GM18861 (cell line): ENCODE measurements at regions not wholly inside any gene's neighbourhood (a gene's known extent, or its start where the extent isn't known, plus 50 kb on each side); places are given as distances from the start of the nearest gene placed in this dataset.

Source experiments
- ATAC-seq: cut with Tn5 transposase; IDR thresholded peaks from one replicate; pipeline ENCODE4 v1.9.1; 2021; ENCODE audit not compliant: unreplicated experiment

- no peak for ATAC-seq
Observed at GRCh38 chr6:129778793-129779192, 68.8 kb upstream of the ARHGAP18 start.

GRCh38 chr6:129777371-129777770 is 67.4 kb upstream of the ARHGAP18 start:
- ATAC-seq = no peak

GRCh38 chr6:129776542-129777330 is 66.8 kb upstream of the ARHGAP18 start:
- ATAC-seq = no peak

GRCh38 chr6:129774697-129775447 is 64.9 kb upstream of the ARHGAP18 start:
- peak; percentile 49 for ATAC-seq

GRCh38 chr6:129773304-129773703 is 63.3 kb upstream of the ARHGAP18 start:
- no peak for ATAC-seq

- ATAC-seq = no peak
Observed at GRCh38 chr6:129771678-129772077, 61.7 kb upstream of the ARHGAP18 start.

GRCh38 chr6:129767776-129768485 is 58.0 kb upstream of the ARHGAP18 start:
- no peak for ATAC-seq

- ATAC-seq = peak; percentile 83
Observed at GRCh38 chr6:129766959-129767728, 57.2 kb upstream of the ARHGAP18 start.

GRCh38 chr6:129764761-129765407 is 54.9 kb upstream of the ARHGAP18 start:
- ATAC-seq = no peak

- ATAC-seq = no peak
Observed at GRCh38 chr6:129759796-129760605, 50.0 kb upstream of the ARHGAP18 start.
